ENCODE measurements at regions not wholly inside any gene's neighbourhood (a gene's known extent, or its start where the extent isn't known, plus 50 kb on each side); places are given as distances from the start of the nearest gene placed in this dataset.

- TF ChIP-seq, protein P1, sequence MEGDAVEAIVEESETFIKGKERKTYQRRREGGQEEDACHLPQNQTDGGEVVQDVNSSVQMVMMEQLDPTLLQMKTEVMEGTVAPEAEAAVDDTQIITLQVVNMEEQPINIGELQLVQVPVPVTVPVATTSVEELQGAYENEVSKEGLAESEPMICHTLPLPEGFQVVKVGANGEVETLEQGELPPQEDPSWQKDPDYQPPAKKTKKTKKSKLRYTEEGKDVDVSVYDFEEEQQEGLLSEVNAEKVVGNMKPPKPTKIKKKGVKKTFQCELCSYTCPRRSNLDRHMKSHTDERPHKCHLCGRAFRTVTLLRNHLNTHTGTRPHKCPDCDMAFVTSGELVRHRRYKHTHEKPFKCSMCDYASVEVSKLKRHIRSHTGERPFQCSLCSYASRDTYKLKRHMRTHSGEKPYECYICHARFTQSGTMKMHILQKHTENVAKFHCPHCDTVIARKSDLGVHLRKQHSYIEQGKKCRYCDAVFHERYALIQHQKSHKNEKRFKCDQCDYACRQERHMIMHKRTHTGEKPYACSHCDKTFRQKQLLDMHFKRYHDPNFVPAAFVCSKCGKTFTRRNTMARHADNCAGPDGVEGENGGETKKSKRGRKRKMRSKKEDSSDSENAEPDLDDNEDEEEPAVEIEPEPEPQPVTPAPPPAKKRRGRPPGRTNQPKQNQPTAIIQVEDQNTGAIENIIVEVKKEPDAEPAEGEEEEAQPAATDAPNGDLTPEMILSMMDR (IDR thresholded peaks at IDR 0.05; ENCODE audit: borderline replicate concordance, extremely low read depth, low read length, poor library complexity, severe bottlenecking), result no peak
- TF ChIP-seq EZH2 (IDR thresholded peaks at IDR 0.05; ENCODE audit: borderline replicate concordance, low read depth, low read length, severe bottlenecking), result no peak
Measured at GRCh38 chr9:115275753-115276152, 157.8 kb upstream of the TNC start.

All from DND-41 (cell line).